Activated CD8-positive, alpha-beta T cell treated with anti-CD3 and anti-CD28 coated beads for 36 hours (primary cell): ENCODE measurements at regions not wholly inside any gene's neighbourhood (a gene's known extent, or its start where the extent isn't known, plus 50 kb on each side); places are given as distances from the start of the nearest gene placed in this dataset.

Source experiments
- ATAC-seq: fragments of 200-7000 bp; cut with Tn5 transposase; one replicate; pipeline ENCODE4 v1.10.0; 2021; ENCODE audit warnings: mild to moderate bottlenecking, moderate library complexity
- CTCF ChIA-PET: fragments of 350-600 bp; sonication (Branson Sonifier 250); formaldehyde crosslinking; loops from one replicate; lab custom pipeline; 2021; ENCODE audit warnings: antibody characterized with exemption; lab: Charles Lee
- POLR2A ChIA-PET: fragments of 350-600 bp; sonication (Branson Sonifier 250); formaldehyde crosslinking; loops from one replicate; lab custom pipeline; 2021; ENCODE audit warnings: antibody characterized with exemption; lab: Charles Lee
- DNase-seq: peaks from one replicate; pipeline ENCODE4 v3.0.0-alpha.2; 2020
- H3K27ac Mint-ChIP-seq: one replicate; pipeline ENCODE4 v1.8.0; 2021; ENCODE audit warnings: mild to moderate bottlenecking, mixed read lengths
- H3K27me3 Mint-ChIP-seq: one replicate; pipeline ENCODE4 v1.8.0; 2021; ENCODE audit warnings: mixed read lengths
- H3K36me3 Mint-ChIP-seq: one replicate; pipeline ENCODE4 v1.8.0; 2021; ENCODE audit warnings: low read depth, mixed read lengths
- H3K4me1 Mint-ChIP-seq: one replicate; pipeline ENCODE4 v1.8.0; 2021; ENCODE audit warnings: low read depth, mixed read lengths
- H3K4me3 Mint-ChIP-seq: one replicate; pipeline ENCODE4 v1.8.0; 2021; ENCODE audit warnings: mild to moderate bottlenecking, moderate library complexity, mixed read lengths
- H3K9me3 Mint-ChIP-seq: one replicate; pipeline ENCODE4 v1.8.0; 2021; ENCODE audit warnings: mixed read lengths
- intact Hi-C: fragments of 100-400 bp; cut with micrococcal nuclease; formaldehyde crosslinking; loops from one replicate; pipeline ENCODE4 v1.10.0; 2022
- TF ChIP-seq, protein P1 (sequence below): fragments of 200-600 bp; IDR thresholded peaks from one replicate; pipeline ENCODE4 v1.8.0; 2022; ENCODE audit warnings: antibody characterized with exemption, mild to moderate bottlenecking

DNA sequence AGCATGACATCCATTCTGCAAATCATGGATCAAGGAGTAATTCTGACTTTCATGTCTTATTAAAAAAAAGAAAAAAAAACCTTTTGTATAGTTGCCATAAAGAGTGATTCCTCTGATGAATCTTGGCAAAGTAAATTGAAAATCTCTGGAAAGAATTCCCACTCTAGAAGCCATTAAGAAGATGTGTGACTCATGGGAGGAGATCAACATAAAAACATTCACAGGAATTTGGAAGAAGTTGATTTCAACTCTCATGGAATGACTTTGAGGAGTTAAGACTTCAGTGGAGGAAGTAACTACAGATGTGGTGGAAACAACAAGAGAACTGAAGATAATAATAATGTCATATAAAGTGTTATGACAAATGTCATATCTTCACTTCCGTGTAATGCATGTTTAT lies 204.2 kb downstream of the PABPC4L start:
- CTCF ChIA-PET, result no interaction called here
- H3K27ac Mint-ChIP-seq, result no peak overlapping the region

DNA sequence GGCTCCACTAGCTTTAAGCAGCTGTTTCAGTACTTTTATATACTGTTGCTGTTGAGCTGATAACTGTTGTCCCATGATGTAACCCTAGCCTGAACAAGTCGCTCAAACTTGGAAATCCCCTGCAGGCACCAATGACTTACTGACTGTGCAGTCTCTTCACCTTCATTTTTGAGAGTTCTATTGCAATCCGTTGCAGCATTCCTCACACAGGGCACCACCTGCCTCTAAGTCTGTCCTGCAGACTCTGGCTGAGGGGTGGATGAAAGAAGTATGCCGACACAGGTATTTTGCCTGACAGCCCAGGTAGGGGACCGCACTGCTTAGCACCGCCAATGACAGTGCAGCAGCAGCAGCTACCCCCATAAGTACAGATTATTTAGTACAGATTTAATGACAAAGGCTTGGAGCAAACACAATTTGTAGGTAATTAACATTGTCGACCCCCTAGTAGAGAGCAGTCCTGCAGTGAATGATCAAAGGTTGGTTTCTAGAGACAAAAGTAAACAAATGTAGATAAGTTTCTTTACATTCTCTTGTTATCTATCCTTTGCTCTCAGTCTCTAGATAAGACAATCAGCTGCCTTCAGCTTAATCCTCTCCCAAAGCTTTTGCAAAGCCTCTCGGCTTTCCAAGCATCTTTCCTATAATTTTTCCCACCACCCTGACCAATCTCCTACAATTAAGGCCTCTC lies 205.0 kb downstream of the PABPC4L start:
- DNase-seq, result no peak

More for the DNA sequence above, 204.2 kb downstream of the PABPC4L start:
- Mint-ChIP-seq H3K4me3 (no peak overlapping the region), H3K4me1 (no peaks in the 10 kb centered on the region), H3K9me3 (peaks cover 14% of the 10 kb centered on the region), H3K27me3 (no peaks in the 10 kb centered on the region), H3K36me3 (no peaks in the 10 kb centered on the region)
- TF ChIP-seq, protein P1, sequence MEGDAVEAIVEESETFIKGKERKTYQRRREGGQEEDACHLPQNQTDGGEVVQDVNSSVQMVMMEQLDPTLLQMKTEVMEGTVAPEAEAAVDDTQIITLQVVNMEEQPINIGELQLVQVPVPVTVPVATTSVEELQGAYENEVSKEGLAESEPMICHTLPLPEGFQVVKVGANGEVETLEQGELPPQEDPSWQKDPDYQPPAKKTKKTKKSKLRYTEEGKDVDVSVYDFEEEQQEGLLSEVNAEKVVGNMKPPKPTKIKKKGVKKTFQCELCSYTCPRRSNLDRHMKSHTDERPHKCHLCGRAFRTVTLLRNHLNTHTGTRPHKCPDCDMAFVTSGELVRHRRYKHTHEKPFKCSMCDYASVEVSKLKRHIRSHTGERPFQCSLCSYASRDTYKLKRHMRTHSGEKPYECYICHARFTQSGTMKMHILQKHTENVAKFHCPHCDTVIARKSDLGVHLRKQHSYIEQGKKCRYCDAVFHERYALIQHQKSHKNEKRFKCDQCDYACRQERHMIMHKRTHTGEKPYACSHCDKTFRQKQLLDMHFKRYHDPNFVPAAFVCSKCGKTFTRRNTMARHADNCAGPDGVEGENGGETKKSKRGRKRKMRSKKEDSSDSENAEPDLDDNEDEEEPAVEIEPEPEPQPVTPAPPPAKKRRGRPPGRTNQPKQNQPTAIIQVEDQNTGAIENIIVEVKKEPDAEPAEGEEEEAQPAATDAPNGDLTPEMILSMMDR, result no peak
- no peak for DNase-seq
- POLR2A ChIA-PET, result no interaction called here
- no peak for ATAC-seq
- intact Hi-C loops, result no loop called here

DNA sequence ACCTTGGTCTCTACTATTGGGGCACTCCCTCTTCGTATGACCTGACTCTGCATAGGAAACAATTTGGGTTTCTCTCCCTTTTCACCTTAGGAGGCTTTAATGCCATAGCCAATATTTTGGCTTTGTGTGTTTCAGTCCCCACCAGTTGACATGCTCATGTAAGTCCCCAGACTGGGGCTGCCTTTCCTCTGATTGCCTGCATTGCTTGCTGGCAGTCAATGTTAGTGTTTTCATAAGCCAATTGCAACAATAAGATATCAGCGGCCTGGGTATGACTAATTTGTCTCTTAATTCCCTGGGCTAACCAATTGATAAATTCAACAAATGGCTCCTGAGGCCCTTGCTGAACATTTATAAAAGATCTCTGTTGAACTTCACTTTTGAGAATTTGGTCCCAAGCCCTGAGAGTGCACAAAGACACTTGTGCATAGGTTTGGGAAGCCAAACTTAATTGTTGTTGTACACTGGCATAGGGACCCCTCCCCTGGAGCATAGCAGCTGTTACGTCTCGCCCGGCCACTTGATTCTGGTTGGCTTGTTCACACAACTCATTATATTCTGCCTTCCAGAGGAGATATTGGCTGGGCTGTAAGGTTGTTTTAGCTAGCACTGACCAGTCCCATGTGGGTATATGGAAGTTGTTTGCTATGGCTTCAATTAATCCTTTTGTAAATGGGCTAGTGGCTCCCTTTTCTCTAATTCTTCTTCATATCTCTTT lies 206.2 kb downstream of the PABPC4L start:
- CTCF ChIA-PET, result no interaction called here
- intact Hi-C loops, result no loop called here
- H3K27ac Mint-ChIP-seq, result no peak overlapping the region
- ATAC-seq (no peak), DNase-seq (no peak)
- H3K4me1 Mint-ChIP-seq, result no peaks in the 10 kb centered on the region
- H3K4me3 Mint-ChIP-seq, result no peak overlapping the region
- POLR2A ChIA-PET, result no interaction called here
- TF ChIP-seq, protein P1, result no peak
- no peaks in the 10 kb centered on the region for H3K36me3 Mint-ChIP-seq
- peaks cover 22% of the 10 kb centered on the region for H3K9me3 Mint-ChIP-seq
- H3K27me3 Mint-ChIP-seq, result no peaks in the 10 kb centered on the region

More for the DNA sequence above, 205.0 kb downstream of the PABPC4L start:
- H3K27ac Mint-ChIP-seq, result no peak overlapping the region
- ATAC-seq, result no peak
- H3K4me3 Mint-ChIP-seq, result no peak overlapping the region
- peaks cover 14% of the 10 kb centered on the region for H3K9me3 Mint-ChIP-seq
- CTCF ChIA-PET, result no interaction called here
- no peaks in the 10 kb centered on the region for H3K4me1 Mint-ChIP-seq
- H3K36me3 Mint-ChIP-seq, result no peaks in the 10 kb centered on the region
- intact Hi-C loops, result no loop called here
- POLR2A ChIA-PET, result no interaction called here
- TF ChIP-seq, protein P1, result no peak
- H3K27me3 Mint-ChIP-seq, result no peaks in the 10 kb centered on the region

DNA sequence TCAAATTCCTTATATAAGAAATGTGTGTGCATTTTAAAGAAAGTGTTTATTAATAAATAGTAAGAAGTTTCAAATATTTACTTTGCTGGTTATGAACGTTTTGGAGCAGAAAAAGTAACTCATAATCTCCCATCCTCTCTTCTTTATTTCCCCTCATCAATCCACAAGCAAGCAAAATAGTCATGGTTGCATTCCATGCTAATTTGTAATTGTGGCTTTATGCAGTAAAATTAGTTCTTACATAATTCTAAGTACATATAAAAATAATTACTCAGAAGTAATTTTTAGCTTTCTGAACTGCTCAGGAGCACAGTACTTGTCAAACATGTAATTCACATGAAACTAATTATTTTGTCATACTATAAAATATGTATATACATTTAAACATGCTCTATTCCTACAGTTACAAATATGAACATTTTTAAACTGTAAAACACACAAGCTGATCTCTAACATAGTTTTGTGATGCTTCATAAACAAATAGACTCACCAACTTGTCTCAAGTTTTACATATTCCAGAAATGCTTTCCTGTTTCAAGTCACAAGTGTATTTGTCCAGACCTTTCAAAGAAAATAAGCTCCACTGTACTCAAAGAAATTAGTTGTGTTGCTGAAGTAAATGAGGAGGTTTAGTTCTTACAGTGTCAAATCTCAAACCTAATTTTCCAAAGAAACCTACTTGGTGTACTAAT lies 218.9 kb downstream of the PABPC4L start:
- DNase-seq (no peak), ATAC-seq (no peak)
- POLR2A ChIA-PET, result no interaction called here
- TF ChIP-seq, protein P1, result no peak
- intact Hi-C loops, result no loop called here
- no peak overlapping the region for H3K27ac Mint-ChIP-seq
- H3K4me1 Mint-ChIP-seq, result no peaks in the 10 kb centered on the region
- no peaks in the 10 kb centered on the region for H3K36me3 Mint-ChIP-seq
- H3K27me3 Mint-ChIP-seq, result no peaks in the 10 kb centered on the region
- H3K9me3 Mint-ChIP-seq, result peaks cover 4% of the 10 kb centered on the region
- no peak overlapping the region for H3K4me3 Mint-ChIP-seq
- CTCF ChIA-PET, result no interaction called here

DNA sequence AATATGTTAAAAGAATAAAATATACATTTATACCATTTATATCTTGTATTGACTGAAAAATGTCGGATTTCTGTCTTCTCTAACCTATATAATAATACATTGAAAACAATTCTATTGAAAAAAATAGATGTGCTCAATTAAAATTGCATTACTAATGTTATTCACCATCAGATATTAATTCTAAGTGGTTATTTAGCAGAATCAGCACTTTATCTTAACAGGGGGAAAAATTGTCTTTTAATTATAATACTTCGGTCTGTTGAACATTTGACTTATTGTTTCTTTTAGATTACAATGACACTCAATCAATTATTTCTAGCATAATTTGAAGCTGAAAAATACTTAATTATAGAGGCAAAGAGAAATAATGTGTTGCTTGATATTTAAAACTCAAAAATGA lies 220.3 kb downstream of the PABPC4L start:
- intact Hi-C loops, result no loop called here
- H3K27me3 Mint-ChIP-seq, result no peaks in the 10 kb centered on the region
- DNase-seq, result no peak

More for the DNA sequence above, 220.3 kb downstream of the PABPC4L start:
- Mint-ChIP-seq H3K9me3 (peaks cover 4% of the 10 kb centered on the region), H3K36me3 (no peaks in the 10 kb centered on the region), H3K4me1 (no peaks in the 10 kb centered on the region), H3K27ac (no peak overlapping the region), H3K4me3 (no peak overlapping the region)
- no peak for ATAC-seq
- ChIA-PET CTCF (no interaction called here), POLR2A (no interaction called here)
- TF ChIP-seq, protein P1, result no peak
